HG02571 (cell line): ENCODE measurements at regions not wholly inside any gene's neighbourhood (a gene's known extent, or its start where the extent isn't known, plus 50 kb on each side); places are given as distances from the start of the nearest gene placed in this dataset.

Experiments used
- ATAC-seq: cut with Tn5 transposase; IDR thresholded peaks from one replicate; pipeline ENCODE4 v1.9.1; 2021; ENCODE audit warnings: mild to moderate bottlenecking, moderate library complexity; ENCODE audit not compliant: unreplicated experiment

DNA sequence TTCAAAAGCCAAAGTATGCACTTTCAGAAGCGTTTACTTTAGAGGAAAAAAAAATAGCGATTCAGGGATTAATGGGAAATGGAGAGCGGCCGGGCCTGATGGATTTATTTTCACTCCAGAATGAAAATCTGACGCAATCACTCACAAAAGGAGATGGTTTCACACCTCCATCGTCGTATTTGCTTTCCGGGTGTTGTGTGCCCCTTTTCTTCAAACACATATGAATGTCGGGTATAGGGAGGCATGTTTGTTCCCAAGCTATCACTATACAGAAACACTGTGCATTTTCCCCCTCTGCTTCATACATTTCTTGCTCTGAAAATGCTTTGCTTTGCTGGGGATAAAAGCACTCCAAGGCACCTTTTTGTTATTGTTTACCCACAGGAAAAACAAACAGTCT lies 562.2 kb upstream of the ZFHX3 start:
- no peak for ATAC-seq

DNA sequence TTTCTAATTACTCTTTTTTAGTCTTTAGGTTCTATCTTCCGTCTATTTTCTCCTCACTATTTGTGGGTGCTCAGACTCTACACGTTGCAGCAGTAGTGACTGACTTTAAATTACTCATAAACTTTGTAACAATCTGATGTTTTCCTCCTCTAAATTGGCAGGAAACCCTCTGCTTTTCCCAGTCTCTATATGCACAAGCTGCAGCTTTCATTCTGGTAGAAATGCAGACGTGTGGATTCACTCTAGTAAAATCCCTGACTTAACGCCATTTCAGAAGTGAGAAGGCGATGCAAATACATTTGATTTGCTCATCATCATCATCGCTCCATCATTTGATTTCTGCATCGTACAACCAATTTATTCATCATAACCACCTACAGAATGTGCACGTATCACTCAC lies 561.0 kb upstream of the ZFHX3 start:
- ATAC-seq, result no peak

DNA sequence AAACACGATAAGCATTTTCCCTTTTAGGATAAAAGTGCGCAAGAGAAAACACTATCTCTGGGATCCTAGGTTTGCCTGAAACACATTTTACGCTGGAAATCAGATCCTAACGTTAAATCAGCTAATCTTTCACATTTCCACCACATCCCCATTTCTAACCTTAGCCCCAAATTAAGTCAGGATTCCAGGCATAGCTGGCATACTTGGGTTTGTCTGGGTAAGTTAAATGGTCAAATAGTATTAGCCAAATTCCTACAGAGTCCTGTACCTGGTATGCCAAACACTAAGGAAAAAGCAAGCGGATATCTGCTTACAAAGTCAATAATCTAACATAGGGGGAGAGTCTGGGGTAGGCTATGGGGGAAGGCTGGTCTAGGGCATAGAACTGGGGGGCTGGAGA lies 557.4 kb upstream of the ZFHX3 start:
- no peak for ATAC-seq

DNA sequence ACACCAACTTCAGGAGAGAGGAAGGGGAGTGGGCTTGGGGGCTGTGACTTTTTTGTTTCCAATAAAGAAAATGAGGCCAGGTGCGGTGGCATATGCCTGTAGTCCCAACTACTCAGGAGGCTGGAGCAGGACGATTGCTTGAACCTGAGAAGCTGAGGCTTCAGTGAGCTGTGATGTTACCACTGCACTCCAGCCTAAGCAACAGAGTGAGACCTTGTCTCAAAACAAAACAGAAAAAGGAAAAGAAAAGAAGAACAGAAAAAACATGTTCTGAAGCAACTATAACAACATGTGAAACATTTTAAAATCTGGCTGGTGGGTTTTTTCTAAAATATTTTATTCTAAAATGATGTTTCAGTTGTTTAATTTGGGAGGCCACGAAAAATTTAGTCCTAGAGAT lies 554.0 kb upstream of the ZFHX3 start:
- ATAC-seq, result no peak

DNA sequence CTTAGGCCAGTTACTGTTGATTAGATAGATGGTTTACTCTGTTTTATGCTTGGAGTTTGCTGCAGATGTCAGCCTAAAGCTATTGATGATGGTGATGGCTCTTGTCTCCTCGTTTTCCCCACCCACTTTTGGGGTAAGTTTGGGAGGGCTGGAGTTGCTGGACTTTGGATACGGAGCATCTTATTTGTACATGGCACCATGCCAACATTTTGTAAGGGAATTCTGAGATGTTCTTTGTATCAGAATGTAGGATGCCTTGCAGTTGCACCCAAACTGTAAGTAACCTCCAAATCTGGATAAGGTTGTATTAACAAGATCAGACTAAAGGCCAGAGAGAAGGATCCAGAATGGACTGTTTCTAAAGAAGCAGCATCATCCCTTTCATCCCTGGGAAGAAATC lies 551.9 kb upstream of the ZFHX3 start:
- no peak for ATAC-seq

DNA sequence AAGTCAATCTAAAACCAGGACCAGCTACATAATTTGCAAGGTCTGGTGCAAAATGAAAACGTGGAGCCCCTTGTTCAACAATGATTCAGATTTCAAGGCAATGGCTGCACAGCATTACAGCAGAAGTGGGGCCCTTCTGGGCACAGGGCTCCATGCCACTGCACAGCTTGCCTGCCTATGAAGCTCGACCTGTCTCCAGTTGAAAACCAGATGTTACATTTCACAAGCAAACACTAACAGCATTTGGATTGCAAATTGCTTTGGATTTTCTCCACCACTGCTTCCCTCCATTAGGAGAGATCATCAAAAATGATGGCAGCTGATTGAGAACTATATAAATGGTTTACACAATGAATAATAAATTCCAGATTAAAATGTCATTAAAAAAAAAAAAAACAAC lies 551.4 kb upstream of the ZFHX3 start:
- ATAC-seq, result no peak

DNA sequence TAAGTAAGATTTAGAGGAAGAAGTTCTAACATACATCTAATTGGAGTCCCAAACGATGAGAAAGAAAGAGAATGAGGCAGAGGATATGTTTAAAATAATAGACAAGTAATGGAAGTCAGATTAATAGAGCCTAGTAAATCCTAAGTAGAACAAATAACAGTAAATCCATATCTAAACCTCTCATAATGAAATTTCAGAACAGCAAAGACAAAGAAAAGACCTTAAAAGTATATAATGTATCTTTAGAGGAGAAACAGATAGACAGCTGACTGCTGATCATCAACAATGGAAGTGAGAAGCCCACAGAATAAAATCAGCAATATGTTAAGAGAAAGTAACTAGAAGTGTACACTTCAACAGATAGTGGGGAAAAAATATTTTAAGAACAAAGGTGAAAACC lies 536.2 kb upstream of the ZFHX3 start:
- ATAC-seq, result no peak

DNA sequence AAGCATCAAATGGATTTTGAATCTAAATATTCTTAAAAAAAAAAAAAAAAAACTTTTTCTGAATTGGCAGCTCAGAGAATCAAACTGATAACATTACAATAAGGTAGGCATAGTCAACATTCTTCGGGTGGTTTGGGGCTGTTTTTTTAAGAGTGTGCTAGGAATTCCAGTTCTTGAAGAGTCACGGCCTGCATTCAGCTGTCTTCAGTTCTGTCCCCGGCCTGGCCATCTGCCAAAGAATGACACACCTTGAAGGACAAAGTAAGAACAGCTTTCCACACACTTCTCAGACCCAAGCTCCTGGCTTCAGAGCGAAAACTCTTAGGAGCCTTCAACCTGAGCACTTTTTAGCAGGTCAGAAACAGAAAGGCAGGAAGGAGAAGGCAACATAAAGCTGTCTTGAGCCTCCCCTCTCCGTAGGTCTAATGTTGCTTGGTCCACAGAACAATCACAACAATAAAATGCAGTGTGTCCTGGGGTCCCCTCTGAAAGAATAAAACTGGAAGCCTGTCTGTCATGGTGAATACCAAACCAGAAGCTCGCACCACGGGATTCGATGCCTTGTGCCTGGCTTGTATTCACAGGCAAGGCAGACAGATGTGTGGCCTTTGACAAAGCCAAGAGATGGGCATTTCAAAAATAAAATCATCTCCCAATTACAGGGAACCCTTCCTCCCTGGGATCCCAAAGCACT lies 524.4 kb upstream of the ZFHX3 start:
- no peak for ATAC-seq

DNA sequence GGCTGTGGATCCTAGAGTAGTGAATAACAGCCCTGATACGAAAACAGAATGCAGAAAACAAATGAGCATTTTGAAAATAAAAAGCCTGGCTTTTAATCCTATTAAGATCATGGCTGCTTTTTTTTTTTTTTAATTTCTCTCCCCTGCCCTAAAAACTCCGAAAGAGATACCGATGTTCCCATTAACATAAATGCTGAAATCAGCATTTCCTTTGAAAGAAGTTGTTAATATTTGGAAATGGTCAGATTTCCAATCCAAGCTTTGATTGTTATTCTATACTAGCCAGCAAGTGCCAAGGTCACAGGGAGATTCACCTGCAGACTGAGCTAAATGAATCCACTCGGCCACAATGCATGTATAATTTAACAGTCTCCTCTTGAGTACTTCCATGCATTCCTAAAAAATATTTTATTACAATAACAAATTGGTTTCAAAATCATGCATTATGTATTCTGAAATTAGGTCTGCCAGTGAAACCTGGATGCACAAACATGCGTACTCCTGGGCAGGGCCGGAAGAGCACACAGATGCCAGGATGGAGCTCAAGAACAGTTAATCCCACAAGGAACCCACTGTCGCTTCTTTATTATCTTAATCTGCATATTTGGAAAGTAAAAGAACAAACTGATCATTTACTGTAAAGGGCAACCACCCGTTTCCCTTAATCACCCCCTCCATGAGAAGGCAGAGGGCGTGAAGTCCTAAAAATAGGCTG lies 521.5 kb upstream of the ZFHX3 start:
- no peak for ATAC-seq

DNA sequence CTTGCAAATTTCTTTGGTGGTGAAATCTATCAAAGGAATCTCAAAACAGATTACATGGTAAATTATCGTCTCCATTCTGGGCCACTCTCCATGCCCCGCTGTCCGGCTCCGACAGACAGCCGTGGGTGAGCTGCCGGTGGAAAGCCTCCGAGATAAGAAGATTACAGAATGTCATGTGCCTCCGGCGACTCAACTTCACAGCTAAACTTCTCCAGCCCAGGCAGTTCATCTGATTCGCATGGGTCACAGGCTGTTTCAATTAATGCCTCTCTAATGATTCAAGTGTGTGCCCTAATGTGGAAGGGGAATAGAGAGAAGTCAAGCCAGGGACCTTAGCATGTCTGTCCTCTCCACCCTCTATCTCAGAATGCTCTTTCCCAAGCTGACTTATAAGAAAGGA lies 520.8 kb upstream of the ZFHX3 start:
- no peak for ATAC-seq

DNA sequence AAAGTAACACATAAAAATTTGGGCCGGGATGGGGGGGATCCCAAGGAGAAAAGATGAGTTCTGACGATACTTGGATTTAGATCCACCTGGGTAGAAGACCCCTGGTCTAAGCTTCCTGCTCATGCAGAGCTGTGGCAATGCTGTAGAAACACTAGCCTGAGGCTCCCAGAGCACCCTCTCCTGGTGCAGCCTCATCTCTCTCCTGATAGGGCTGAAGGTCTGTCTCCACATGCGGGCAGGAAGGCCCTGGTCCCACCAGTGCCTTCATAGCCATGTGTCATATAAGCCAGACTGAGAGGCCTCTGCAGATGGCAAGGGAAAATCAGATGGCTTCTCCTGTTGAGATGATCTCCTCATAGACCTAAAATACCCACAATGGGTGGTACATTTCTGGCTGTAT lies 518.0 kb upstream of the ZFHX3 start:
- ATAC-seq, result no peak

DNA sequence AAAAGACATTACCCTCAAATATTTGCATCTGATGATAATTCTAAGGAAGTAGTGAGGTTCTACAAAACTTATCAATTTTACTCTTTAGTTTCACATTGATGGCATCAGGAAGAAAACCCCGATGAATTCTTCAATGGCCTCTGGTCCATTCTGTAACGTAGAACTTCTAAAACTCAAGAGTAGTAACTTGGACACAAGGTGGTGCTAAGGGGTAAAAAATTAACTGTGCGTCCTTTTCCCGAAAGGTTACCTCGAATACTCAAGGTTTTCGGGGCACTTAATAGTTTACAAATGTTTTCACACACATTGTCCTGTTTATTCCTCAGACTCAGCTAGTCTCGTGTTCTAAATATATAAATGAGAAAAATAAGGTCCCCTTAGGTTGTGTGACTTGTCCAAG lies 517.3 kb upstream of the ZFHX3 start:
- ATAC-seq, result no peak

DNA sequence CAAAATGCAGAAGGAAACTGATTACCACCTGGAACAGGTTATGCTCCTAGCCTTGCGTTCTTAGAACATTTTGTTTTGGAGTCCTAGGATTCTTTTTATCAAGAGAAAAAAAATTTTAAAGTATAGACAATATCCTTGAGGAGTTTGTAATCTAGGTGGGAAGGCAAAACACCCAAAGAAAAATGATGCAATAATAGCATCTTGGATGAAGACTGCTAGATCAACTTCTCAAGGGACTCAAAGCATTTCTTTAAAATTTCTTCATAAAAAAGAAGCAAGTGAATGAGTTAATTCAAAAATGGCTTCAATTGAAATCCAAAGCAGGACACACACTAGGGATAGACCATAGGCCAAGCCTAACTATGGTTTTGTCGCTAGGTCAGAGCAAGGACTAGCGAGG lies 515.8 kb upstream of the ZFHX3 start:
- ATAC-seq, result no peak

DNA sequence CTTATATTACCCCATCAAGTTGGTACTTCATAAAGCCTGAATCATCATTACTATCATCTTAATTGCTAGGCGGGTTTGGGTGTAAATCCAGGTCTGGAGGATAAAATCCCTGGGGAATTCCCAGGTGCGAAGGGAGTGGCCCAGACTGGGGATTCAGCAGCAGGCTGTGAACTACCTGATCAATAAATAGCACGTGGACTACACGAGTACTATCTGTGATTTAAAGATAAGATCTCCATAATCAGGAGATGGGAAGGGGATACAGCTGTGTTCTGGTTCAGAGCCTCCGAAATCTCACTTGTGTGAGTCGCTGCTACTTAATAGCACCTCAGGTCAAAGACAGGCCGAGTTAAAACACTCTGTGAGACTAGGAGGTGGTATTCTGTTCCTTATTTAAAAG lies 512.6 kb upstream of the ZFHX3 start:
- no peak for ATAC-seq

DNA sequence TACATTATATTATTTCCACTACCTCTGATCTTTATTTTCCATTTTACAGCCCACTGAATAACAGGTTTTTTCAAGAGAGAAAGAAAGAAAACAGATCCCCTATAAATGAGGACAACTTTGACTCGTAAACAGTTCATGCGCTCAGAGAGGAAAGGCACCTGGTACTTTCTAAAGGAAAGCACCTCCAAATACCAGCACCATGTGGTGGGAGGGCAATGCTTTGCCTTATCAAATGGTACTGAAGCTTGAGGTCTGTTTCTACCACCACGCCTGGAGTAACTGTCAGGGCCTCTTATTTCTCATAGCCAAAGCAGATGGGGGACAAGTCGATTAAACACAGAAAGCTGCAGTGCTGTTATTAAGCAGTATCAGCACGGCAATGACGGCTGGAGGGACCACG lies 510.3 kb upstream of the ZFHX3 start:
- ATAC-seq, result no peak

DNA sequence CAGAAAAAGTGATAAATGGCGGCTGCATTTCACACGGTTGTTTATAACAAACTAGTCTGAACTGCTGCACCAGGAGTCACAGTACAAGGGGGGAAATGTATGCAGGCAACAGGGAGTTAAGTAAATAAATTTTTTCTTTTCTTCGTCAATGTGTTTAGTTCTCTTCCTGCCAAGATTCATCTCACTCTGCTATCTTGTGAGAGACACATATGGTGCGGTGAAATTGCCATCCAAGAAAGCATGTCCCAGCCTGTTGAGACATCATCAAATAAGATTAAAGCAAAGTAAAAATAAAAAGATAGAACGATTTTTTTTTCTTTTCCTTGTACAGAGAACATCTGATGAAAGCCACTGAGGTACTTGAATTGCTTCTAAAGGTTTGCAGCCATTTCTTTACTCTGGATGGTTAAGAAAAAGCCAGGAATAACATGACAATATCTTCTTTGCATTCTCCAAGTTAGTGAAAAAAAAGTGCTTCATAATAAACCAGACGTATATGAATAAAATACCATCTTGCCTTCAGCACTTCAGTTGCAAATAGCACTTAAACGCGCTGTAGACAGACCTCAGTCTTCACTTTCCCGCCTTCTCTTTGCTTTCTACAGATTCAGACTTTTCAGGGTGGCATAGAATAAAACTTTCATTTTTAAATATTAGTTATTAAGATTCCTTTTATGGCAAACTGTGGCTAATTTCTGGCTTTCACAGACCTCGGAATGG lies 506.2 kb upstream of the ZFHX3 start:
- no peak for ATAC-seq

DNA sequence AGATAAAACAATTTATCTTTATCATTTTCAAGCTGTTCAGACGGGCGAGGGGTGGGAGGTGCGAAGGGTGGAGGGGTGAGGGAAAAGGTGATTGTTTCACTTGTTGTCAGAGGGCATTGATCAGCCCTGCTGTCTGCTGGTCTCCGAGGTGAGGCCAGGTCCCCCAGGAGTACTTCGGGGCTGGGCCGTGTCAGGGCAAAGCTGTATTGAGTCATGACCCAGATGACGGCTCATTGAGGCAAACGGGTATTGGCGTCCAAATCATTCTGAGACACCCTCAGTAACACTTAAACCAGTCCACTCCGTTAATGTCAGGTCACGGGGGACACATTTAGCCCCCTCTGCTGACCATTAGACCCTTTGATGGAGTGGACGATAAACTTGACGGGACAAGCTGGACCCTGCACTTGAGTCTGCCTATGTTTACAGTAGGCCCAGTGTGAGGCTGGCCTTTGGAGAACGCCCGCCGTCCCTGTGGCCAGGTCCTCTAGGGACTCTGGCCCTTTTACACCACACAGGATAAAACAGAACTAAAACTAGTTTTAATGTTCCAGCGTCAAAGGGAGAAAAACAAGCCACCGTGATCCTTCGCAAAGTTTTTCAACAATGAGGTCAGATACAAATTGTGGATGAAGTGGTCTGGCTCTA lies 502.2 kb upstream of the ZFHX3 start:
- ATAC-seq, result no peak

DNA sequence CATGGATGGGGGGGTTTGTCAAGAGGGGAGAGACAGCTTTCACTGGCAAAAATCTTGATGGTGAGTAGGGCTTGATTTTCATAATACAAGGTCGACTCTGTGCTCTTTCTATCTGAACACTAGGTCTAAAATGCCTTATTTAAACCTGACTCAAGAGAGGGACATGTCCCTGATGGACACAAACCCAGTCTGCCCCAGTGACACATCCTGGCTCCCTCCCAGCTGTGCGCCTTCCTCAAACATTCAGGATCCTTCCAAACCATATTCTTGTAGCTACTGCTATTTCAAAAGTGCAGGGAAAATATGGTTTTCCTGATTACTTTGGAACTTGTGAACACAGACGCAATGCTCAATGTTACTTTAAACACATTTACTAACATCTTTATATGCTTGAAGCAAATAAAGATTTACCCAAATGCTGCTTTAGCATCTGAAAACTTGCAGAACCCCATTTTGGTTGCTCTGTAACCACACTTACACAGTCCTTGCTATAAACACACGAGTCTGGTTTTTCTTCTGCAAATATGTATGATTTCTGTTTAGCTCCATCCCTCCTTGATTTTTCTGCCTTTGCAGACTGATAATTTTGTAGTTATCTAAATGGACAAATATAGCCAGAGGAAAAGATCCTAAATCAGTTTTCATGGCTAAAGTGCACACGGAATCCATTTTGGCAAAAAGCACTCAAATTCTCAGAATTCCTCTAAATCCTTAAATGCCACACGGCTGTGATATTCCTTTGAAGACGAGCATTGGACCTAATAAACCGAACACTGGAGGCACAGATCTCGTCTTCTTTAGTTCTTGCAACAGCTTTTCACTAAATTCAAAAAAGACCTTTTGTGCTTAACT lies 499.9 kb upstream of the ZFHX3 start:
- no peak for ATAC-seq

DNA sequence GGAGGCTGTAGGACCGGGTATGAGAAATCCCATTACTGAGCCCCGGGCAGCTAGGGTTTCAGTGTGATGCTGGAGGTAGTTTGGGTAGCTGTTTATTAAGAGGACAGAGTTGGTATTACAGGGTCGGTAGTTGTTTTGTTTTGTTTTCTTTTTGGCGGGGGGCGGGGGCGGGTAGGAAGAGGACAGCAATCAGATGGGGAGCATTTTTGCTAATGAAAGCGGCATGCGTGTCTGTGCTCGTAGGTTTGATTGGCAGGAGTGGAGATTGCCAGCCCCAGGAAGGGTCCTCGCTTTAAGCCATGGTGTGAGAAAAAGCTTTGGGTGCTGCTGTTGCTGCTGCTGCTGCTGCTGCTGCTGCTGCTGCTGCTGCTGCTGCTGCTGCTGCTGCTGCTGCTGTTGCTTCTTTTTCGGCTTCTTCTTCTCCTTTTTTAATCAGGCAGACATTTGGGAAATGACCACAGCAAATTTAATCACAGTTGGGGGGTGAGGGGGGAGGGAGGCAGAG lies 498.5 kb upstream of the ZFHX3 start:
- no peak for ATAC-seq

DNA sequence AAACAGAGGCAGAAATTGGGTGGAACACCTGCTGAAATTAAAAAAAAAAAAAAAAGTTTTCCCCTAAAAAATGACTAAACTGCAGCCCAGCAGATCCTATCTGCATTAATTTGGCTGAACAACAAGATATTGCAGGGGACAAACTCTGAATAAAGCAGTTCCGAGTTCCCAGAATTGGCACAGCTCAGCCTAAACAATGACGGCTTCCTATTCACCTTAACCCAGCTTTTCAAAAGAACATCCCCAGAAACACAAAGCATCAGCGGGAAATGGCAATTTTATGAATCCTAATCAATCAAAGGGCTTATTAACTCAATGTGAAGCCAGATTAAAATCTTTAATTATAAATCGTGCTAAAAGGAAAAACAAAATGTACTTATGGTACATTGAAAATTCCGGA lies 497.8 kb upstream of the ZFHX3 start:
- ATAC-seq, result no peak

DNA sequence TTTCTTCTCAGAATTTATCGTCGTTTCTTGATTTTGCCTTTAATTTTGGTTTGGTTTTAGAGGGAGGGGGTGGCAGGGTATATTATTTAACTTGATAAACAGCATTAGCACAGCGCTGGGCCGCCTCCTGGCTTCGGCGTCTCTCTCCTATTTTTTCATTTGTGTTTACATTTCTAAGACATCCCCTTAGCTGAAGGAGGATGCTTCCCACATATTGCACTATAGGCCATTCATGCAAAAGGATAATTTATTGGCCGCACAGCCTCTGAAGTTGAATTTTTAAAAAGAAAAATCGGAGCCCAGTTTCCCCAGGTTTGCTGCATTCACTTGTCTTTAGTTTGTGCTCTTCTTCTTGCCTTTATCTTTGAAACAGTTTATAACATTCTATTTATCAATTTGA lies 497.4 kb upstream of the ZFHX3 start:
- no peak for ATAC-seq
